ENCODE measurements at regions not wholly inside any gene's neighbourhood (a gene's known extent, or its start where the extent isn't known, plus 50 kb on each side); places are given as distances from the start of the nearest gene placed in this dataset.

DNA sequence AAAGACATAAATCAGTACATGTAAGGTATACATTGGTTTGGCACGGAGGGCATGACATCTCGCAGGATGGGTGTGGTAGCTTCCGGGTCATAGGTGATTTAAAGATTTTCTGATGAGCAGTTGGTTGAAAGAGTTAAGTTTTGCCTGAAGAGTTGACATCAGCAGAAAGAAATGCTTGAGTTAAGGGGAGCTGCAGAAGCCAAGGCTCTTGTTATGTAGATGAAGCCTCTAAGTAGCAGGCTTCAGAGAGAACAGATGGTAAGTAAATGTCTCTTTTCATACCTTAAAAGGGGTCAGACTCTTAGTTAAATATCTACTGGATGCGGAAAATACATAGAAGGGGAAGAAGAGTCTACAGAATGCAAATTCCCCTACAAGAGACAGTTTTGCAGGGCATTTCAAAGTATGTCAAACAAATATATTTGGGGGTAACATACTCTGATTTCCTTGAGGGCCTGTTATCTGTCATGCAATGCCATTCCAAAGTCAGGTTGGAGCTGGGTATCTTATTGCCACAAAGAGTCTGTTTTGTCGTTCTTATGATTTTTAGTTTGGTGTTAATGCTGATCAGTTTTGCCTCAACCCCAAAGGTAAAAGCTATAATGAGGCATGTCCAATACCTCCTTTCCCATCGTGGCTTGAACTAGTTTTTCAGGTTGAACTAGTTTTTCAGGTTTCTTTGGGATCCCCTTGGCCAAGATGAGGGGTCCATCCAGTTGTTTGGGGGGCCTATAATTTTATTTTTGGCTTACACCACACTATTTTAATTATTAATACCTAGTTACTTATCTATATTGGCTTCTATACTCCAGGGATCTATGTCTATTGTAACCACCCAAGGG is 67.0 kb downstream of the PTHLH start:
- TF ChIP-seq, protein P1, sequence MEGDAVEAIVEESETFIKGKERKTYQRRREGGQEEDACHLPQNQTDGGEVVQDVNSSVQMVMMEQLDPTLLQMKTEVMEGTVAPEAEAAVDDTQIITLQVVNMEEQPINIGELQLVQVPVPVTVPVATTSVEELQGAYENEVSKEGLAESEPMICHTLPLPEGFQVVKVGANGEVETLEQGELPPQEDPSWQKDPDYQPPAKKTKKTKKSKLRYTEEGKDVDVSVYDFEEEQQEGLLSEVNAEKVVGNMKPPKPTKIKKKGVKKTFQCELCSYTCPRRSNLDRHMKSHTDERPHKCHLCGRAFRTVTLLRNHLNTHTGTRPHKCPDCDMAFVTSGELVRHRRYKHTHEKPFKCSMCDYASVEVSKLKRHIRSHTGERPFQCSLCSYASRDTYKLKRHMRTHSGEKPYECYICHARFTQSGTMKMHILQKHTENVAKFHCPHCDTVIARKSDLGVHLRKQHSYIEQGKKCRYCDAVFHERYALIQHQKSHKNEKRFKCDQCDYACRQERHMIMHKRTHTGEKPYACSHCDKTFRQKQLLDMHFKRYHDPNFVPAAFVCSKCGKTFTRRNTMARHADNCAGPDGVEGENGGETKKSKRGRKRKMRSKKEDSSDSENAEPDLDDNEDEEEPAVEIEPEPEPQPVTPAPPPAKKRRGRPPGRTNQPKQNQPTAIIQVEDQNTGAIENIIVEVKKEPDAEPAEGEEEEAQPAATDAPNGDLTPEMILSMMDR (IDR thresholded peaks at IDR 0.05) = no peak
- no peak for TF ChIP-seq POLR2A (IDR thresholded peaks at IDR 0.05)
- no peak for TF ChIP-seq POLR2AphosphoS5 (IDR thresholded peaks at IDR 0.05)
